ENCODE measurements at regions not wholly inside any gene's neighbourhood (a gene's known extent, or its start where the extent isn't known, plus 50 kb on each side); places are given as distances from the start of the nearest gene placed in this dataset.

GRCh38 chr9:101951598-101951997 is 213.2 kb upstream of the GRIN3A start:
- Histone ChIP-seq H3K4ac (ENCODE audit: low read length) (no peak overlapping the region), H3K4me2 (ENCODE audit: insufficient read depth, low read length, poor library complexity, severe bottlenecking) (no peak overlapping the region), H3K4me1 (ENCODE audit: control insufficient read depth in 2 of 2, insufficient read depth in 1 of 2, low read depth in 1 of 2, low read length in 2 of 2) (no peaks in the 10 kb centered on the region), H2AFZ (ENCODE audit: low read length) (no peak overlapping the region), H3K23ac (ENCODE audit: low read depth, low read length, poor library complexity) (no peak overlapping the region), H3K9ac (ENCODE audit: low read depth, low read length, poor library complexity) (no peak overlapping the region), H3K27ac (replicated peaks; ENCODE audit: low read length) (no peak overlapping the region), H3K79me1 (ENCODE audit: low read depth, low read length) (no peaks in the 10 kb centered on the region), H4K8ac (ENCODE audit: low read depth, low read length) (no peak overlapping the region), H2BK5ac (ENCODE audit: low read length) (no peak overlapping the region), H2BK15ac (ENCODE audit: low read length) (no peak overlapping the region), H3K4me3 (ENCODE audit: low read length in 2 of 2) (no peak overlapping the region), H3K9me3 (replicated peaks in 1 of 2; ENCODE audit: control insufficient read depth in 2 of 2, insufficient read depth in 1 of 2, low read depth in 1 of 2, low read length in 2 of 2) (no peaks in the 10 kb centered on the region), H3K18ac (ENCODE audit: low read length) (no peak overlapping the region), H2AK5ac (ENCODE audit: low read depth, low read length) (no peak overlapping the region), H4K91ac (ENCODE audit: low read depth, low read length, poor library complexity) (no peak overlapping the region), H3K27me3 (ENCODE audit: control insufficient read depth in 3 of 3, insufficient read depth in 3 of 3, low read depth in 1 of 3, low read length in 3 of 3) (no peaks in the 10 kb centered on the region), H2BK120ac (ENCODE audit: low read depth, low read length) (no peak overlapping the region), H3K36me3 (replicated peaks in 1 of 2; ENCODE audit: control insufficient read depth in 2 of 2, insufficient read depth in 2 of 2, low read length in 2 of 2) (no peaks in the 10 kb centered on the region), H2BK12ac (ENCODE audit: low read length) (no peak overlapping the region), H3K14ac (ENCODE audit: low read length) (no peak overlapping the region)
- no peak for DNase-seq (ENCODE audit: low spot score)
- no CpG with 5 or more reads among the region's 1 CpG for WGBS, 2 donors (ENCODE audit: extremely low coverage in 2 of 2, insufficient read length in 2 of 2, insufficient replicate concordance in 1 of 2)

GRCh38 chr9:101931756-101932155 is 193.3 kb upstream of the GRIN3A start:
- Histone ChIP-seq H3K27ac (replicated peaks; ENCODE audit: low read length) (no peak overlapping the region), H3K9ac (ENCODE audit: low read depth, low read length, poor library complexity) (no peak overlapping the region), H4K91ac (ENCODE audit: low read depth, low read length, poor library complexity) (no peak overlapping the region), H3K18ac (ENCODE audit: low read length) (no peak overlapping the region), H3K79me1 (ENCODE audit: low read depth, low read length) (no peaks in the 10 kb centered on the region), H4K8ac (ENCODE audit: low read depth, low read length) (no peak overlapping the region), H2BK5ac (ENCODE audit: low read length) (no peak overlapping the region), H3K4ac (ENCODE audit: low read length) (no peak overlapping the region), H2AK5ac (ENCODE audit: low read depth, low read length) (no peak overlapping the region), H3K36me3 (replicated peaks in 1 of 2; ENCODE audit: control insufficient read depth in 2 of 2, insufficient read depth in 2 of 2, low read length in 2 of 2) (no peaks in the 10 kb centered on the region), H2AFZ (ENCODE audit: low read length) (no peak overlapping the region), H3K4me3 (ENCODE audit: low read length in 2 of 2) (no peak overlapping the region), H3K23ac (ENCODE audit: low read depth, low read length, poor library complexity) (no peak overlapping the region), H3K9me3 (replicated peaks in 1 of 2; ENCODE audit: control insufficient read depth in 2 of 2, insufficient read depth in 1 of 2, low read depth in 1 of 2, low read length in 2 of 2) (no peaks in the 10 kb centered on the region), H3K14ac (ENCODE audit: low read length) (no peak overlapping the region), H3K4me1 (ENCODE audit: control insufficient read depth in 2 of 2, insufficient read depth in 1 of 2, low read depth in 1 of 2, low read length in 2 of 2) (no peaks in the 10 kb centered on the region), H2BK12ac (ENCODE audit: low read length) (no peak overlapping the region), H3K27me3 (ENCODE audit: control insufficient read depth in 3 of 3, insufficient read depth in 3 of 3, low read depth in 1 of 3, low read length in 3 of 3) (no peaks in the 10 kb centered on the region), H2BK120ac (ENCODE audit: low read depth, low read length) (no peak overlapping the region), H2BK15ac (ENCODE audit: low read length) (no peak overlapping the region), H3K4me2 (ENCODE audit: insufficient read depth, low read length, poor library complexity, severe bottlenecking) (no peak overlapping the region)
- WGBS, 2 donors (ENCODE audit: extremely low coverage in 2 of 2, insufficient read length in 2 of 2, insufficient replicate concordance in 1 of 2), result no CpG with 5 or more reads among the region's 2 CpGs
- DNase-seq (ENCODE audit: low spot score), result no peak

- H3K9ac ChIP-seq (ENCODE audit: low read depth, low read length, poor library complexity), result no peak overlapping the region
- no peak overlapping the region for H2BK120ac ChIP-seq (ENCODE audit: low read depth, low read length)
- H3K27ac ChIP-seq (replicated peaks; ENCODE audit: low read length), result no peak overlapping the region
- no peak overlapping the region for H4K91ac ChIP-seq (ENCODE audit: low read depth, low read length, poor library complexity)
- no peak overlapping the region for H2BK15ac ChIP-seq (ENCODE audit: low read length)
- no peak overlapping the region for H3K23ac ChIP-seq (ENCODE audit: low read depth, low read length, poor library complexity)
- H2BK5ac ChIP-seq (ENCODE audit: low read length), result no peak overlapping the region
- H3K79me1 ChIP-seq (ENCODE audit: low read depth, low read length), result no peaks in the 10 kb centered on the region
- H3K4me1 ChIP-seq (ENCODE audit: control insufficient read depth in 2 of 2, insufficient read depth in 1 of 2, low read depth in 1 of 2, low read length in 2 of 2), result no peaks in the 10 kb centered on the region
- H3K4ac ChIP-seq (ENCODE audit: low read length), result no peak overlapping the region
- no peak overlapping the region for H3K18ac ChIP-seq (ENCODE audit: low read length)
- no peak overlapping the region for H3K14ac ChIP-seq (ENCODE audit: low read length)
- no peak overlapping the region for H3K4me3 ChIP-seq (ENCODE audit: low read length in 2 of 2)
- no peak overlapping the region for H4K8ac ChIP-seq (ENCODE audit: low read depth, low read length)
- no peak overlapping the region for H3K4me2 ChIP-seq (ENCODE audit: insufficient read depth, low read length, poor library complexity, severe bottlenecking)
- H2BK12ac ChIP-seq (ENCODE audit: low read length), result no peak overlapping the region
- H3K36me3 ChIP-seq (replicated peaks in 1 of 2; ENCODE audit: control insufficient read depth in 2 of 2, insufficient read depth in 2 of 2, low read length in 2 of 2), result no peaks in the 10 kb centered on the region
- DNase-seq (ENCODE audit: low spot score), result no peak
- no peak overlapping the region for H2AK5ac ChIP-seq (ENCODE audit: low read depth, low read length)
- no peaks in the 10 kb centered on the region for H3K9me3 ChIP-seq (replicated peaks in 1 of 2; ENCODE audit: control insufficient read depth in 2 of 2, insufficient read depth in 1 of 2, low read depth in 1 of 2, low read length in 2 of 2)
- no peak overlapping the region for H2AFZ ChIP-seq (ENCODE audit: low read length)
- H3K27me3 ChIP-seq (ENCODE audit: control insufficient read depth in 3 of 3, insufficient read depth in 3 of 3, low read depth in 1 of 3, low read length in 3 of 3), result no peaks in the 10 kb centered on the region
Observed at GRCh38 chr9:101930783-101931182, 192.3 kb upstream of the GRIN3A start.

GRCh38 chr9:101925498-101925897 is 187.1 kb upstream of the GRIN3A start:
- no peak overlapping the region for H2BK120ac ChIP-seq (ENCODE audit: low read depth, low read length)
- H3K18ac ChIP-seq (ENCODE audit: low read length), result no peak overlapping the region
- H2AK5ac ChIP-seq (ENCODE audit: low read depth, low read length), result no peak overlapping the region
- no peaks in the 10 kb centered on the region for H3K4me1 ChIP-seq (ENCODE audit: control insufficient read depth in 2 of 2, insufficient read depth in 1 of 2, low read depth in 1 of 2, low read length in 2 of 2)
- H3K79me1 ChIP-seq (ENCODE audit: low read depth, low read length), result no peaks in the 10 kb centered on the region
- no peak overlapping the region for H2BK12ac ChIP-seq (ENCODE audit: low read length)
- no peak overlapping the region for H3K4ac ChIP-seq (ENCODE audit: low read length)
- H3K9me3 ChIP-seq (replicated peaks in 1 of 2; ENCODE audit: control insufficient read depth in 2 of 2, insufficient read depth in 1 of 2, low read depth in 1 of 2, low read length in 2 of 2), result no peaks in the 10 kb centered on the region
- no peak overlapping the region for H4K91ac ChIP-seq (ENCODE audit: low read depth, low read length, poor library complexity)
- H3K36me3 ChIP-seq (replicated peaks in 1 of 2; ENCODE audit: control insufficient read depth in 2 of 2, insufficient read depth in 2 of 2, low read length in 2 of 2), result no peaks in the 10 kb centered on the region
- H3K4me3 ChIP-seq (ENCODE audit: low read length in 2 of 2), result no peak overlapping the region
- H3K4me2 ChIP-seq (ENCODE audit: insufficient read depth, low read length, poor library complexity, severe bottlenecking), result no peak overlapping the region
- DNase-seq (ENCODE audit: low spot score), result no peak
- H2AFZ ChIP-seq (ENCODE audit: low read length), result no peak overlapping the region
- no peak overlapping the region for H3K27ac ChIP-seq (replicated peaks; ENCODE audit: low read length)
- no peak overlapping the region for H2BK5ac ChIP-seq (ENCODE audit: low read length)
- no peaks in the 10 kb centered on the region for H3K27me3 ChIP-seq (ENCODE audit: control insufficient read depth in 3 of 3, insufficient read depth in 3 of 3, low read depth in 1 of 3, low read length in 3 of 3)
- H3K23ac ChIP-seq (ENCODE audit: low read depth, low read length, poor library complexity), result no peak overlapping the region
- no peak overlapping the region for H2BK15ac ChIP-seq (ENCODE audit: low read length)
- H4K8ac ChIP-seq (ENCODE audit: low read depth, low read length), result no peak overlapping the region
- no peak overlapping the region for H3K9ac ChIP-seq (ENCODE audit: low read depth, low read length, poor library complexity)
- H3K14ac ChIP-seq (ENCODE audit: low read length), result no peak overlapping the region

Measured in neuronal stem cell (in vitro differentiated cells).